Fibroblast of gingiva (primary cell): ENCODE measurements at regions not wholly inside any gene's neighbourhood (a gene's known extent, or its start where the extent isn't known, plus 50 kb on each side); places are given as distances from the start of the nearest gene placed in this dataset.
A peak's percentile ranks its signal among the peaks of the same experiment; 100 is the strongest.
"Not testable (repeated sequence)": the region's sequence is repeated elsewhere in the genome, so short reads cannot be mapped to it uniquely, and the experiment has no call there.

Experiments
- DNase-seq: peaks from one replicate; pipeline ENCODE4 v3.0.0-alpha.2; 2011; ENCODE audit warnings: low read depth

DNA sequence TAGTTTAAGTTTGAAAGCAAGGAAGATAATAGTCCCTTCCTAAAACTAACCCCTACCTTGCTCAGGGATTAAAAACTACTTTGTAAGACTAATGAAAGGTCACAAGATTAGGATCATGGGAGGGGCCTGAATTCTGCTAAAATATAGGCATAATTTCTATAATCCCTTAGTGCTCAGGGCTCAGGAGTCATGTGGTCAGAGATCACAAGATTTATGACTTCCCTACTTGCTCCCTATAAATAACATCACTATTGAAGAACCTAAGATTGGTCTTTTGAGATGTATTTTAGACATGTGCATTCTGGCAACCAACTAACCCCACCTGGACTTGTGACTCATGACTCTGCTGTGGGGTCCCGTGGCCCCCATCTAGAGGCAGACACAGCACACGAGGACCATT lies 81.1 kb downstream of the STMND1 start:
- no peak for DNase-seq

DNA sequence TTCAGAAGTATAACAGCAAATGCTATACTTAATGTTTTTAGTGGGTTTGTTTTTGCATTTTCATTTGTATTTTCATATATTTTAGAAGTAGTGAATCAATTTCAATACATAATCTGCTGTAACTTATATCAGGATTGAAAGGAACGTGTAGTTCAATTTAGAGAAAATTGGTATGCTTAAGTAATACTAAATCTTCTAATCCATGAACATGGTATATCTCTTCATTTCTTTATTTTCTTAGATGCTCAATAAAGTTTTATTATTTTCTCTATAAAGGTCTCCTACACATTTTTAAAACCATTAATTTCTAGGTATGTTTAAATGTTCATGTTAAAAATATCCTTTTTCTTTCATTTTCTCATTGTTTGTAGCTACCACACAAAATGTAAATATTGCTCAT lies 85.1 kb downstream of the STMND1 start:
- no peak for DNase-seq

DNA sequence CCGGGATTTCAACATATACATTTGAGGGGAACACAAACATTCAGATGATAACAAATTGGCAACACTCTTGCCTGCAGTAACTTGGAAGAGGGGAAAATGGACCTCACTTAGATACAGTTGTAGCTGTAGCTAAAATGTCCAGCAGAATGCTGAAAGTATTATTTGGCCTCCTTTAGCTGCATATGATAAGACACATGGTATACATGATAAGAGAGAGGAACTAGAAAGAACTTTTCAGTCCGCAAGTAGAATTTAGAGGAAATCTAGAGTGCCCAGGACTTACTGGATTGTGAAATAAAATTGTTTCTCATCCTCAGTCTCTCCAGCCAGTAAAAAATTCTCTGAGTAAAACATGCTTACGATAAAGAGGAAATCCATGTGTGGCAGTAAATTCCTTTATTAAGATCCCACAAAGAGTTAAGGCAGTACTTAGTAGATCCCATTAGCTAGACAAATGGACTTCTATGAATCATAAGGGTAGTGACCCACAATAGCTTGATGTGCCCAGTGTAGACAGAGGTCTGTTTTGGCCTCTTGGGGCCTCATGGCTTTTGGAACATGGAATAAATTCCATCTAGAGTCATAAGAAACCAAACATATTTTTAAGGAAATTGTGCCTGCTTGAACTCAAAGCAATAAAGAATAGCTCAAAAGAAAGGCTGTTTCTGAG lies 87.9 kb upstream of the RBM24 start:
- DNase-seq, result peak; percentile 13

DNA sequence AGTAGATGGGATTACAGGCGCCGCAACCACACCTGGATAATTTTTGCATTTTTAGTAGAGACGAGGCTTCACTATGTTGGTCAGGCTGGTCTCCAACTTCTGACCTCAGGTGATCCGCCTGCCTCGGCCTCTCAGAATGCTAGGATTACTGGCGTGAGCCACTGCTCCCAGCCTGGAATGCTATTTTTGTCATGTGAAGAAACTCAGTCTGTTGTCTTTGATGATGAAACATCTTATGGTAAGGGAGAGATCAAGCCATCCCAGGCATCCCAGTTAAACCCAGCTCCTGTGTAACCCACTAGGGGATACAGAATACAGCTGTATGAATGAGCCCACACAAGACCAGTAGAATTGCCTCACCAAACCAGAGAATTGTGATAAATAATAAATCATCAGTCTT lies 83.6 kb upstream of the RBM24 start:
- DNase-seq, result no peak

DNA sequence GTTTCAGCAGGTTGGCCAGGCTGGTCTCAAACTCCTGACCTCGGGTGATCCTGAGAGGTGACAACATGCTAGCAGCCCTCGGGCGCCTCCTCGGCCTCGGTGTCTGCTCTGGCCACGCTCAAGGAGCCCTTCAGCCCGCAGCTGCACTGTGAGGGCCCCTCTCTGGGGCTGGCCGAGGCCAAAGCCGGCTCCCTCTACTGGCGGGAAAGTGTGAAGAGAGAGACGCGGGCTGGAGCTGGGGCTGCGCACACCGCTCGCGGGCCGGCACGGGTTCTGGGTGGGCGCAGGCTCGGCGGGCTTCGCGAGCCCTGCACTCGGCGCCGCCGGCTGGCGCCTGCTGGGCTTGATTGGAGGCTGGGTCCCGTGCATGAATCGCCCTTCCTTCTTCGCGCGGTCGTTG lies 80.8 kb upstream of the RBM24 start:
- DNase-seq, result no peak

DNA sequence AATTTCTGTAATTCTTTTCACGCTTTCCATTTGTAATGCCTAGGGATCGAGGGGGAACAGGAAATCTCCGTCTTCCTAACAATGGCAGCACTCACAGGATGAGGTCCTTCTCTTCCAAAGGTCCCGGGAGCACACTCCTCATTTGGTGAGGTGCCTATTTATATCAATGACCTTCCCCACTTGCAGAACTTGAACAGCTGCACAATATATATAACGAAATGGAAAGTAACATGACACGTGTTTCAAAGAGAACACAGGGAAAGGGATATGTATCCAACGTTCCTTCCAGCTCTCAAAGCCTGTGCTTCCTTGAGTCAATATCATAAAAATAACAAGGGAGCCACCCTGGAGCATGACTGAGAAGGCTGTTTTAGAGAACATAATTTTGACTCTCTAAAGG lies 78.6 kb upstream of the RBM24 start:
- no peak for DNase-seq

DNA sequence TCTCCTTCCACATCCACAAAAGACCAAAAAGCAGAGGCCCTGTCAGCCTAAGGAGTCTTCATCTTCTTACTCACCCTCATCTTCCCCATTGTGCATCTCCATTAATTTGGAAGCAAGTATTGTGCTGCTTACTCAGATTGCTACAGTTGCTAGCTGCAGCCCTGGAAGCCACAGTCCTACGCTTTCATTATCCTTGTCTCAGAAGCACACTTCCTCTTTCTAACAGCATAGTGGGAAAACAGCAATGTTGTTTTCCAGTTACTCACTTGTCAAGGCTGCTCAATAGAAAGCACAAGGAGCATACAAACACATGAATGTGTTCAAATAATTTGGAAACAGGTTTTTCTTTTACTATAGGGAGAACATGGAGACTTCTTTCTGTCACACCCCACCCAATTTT lies 76.6 kb upstream of the RBM24 start:
- no peak for DNase-seq

DNA sequence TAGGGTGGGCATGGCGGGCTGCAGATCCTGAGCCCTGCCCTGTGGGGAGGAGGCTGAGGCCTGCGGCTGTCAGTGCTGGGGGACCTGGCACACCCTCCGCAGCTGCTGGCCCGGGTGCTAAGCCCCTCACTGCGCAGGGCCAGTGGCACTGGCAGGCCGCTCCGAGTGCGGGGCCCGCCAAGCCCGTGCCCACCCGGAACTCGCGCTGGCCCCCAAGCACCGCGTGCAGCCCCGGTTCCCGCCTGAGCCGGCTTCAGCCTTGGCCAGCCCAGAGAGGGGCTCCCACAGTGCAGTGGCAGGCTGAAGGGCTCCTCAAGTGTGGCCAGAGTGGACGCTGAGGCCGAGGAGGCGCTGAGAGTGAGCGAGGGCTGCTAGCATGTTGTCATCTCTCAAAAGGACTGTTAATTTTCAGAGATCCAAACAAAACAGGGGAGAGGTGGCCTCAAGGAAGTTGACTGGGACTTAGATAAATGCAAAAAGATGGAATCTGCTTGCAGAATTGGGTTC lies 74.5 kb upstream of the RBM24 start:
- no peak for DNase-seq

DNA sequence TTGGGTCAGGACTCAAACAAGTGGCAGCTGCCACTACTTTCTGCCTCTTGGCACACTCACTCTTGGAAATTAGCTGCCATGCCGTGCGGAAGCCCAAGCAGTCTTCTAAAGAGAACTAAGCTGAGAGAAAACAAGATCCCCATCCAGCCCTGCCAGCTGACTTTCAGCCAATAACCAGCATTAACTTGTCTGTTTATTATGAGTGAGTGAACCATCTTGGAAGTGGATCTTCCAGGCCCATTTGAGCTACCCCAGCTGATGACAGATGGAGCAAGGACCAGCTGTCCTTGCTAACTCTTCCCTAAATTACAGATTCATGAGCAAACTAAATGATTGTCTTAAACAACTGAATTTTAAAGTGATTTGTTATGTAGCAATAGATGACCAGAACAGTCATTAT lies 73.9 kb upstream of the RBM24 start:
- DNase-seq, result no peak

DNA sequence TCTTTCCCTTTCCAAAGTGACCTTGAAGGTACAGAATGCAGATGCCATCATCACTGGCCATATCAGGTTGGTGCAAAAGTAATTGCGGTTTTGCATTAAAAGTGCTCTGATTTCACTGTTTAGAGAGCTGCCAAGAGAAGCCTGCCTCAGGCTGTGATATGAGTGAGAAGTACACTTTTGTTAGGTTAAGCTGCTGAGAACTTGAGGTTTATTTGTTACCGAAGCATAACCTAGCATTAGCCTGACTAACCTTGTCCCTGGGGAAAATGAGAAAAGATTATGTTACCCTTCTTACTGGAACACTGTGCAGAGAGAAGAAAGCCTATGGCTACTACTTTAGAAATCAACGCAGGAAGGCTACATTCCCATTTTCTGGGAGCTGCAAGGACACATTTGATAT lies 70.5 kb upstream of the RBM24 start:
- no peak for DNase-seq

DNA sequence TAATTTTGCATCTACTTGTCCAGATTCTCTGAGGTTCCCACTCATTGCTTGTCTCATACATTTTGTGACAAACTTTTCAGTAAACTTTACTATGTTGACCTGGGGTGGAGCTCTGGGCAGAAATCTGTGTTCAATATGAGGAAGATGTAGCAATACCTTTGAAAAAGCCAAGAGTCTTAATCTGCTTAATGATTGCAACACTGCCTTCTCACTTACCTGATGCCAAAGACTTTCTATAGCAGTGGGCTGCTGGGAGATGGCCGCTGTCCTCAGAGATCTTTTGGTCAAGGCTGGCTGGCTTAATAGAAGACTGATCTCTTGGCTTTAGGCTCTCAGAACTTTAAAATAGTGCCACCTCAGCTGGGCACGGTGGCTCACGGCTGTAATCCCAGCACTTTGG lies 70.1 kb upstream of the RBM24 start:
- DNase-seq, result peak; percentile 49

DNA sequence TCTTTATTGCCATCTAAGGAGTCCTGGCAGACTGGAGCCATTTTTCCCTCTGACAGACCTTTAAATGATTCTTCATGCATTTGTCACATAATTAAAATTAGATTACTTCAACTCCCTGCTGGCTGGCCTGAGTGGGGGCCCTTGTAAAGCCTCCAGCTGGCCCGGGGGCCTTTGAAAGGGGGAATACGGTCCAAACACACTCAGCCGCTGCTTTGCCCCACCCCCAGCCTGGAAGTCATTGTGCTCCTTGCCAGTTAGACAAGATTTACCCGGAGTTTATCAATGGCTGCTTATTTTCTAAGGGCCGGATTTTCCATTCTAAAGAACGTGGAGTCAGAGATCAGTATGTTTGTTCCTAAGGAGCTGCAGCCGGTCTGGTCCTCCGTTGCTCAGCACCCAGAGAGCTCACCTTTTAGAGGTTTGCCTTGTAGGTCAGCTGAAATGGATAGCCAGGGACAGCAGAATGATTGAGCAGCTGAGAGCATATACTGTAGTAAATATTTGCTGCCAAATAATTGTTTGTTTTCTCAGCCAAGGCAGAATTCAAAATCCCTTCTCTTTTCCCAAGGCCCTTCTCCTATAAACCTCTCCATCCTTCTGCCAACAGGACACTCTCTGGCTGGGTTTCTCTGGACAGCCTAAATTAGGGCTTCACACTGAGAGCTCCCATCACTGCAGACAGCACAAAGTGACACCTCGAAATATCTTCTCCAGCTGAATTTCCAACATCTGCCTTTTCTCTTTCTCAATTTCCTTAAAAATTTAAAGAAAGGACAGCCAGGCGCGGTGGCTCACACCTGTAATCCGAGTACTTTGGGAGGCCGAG lies 68.4 kb upstream of the RBM24 start:
- no peak for DNase-seq

DNA sequence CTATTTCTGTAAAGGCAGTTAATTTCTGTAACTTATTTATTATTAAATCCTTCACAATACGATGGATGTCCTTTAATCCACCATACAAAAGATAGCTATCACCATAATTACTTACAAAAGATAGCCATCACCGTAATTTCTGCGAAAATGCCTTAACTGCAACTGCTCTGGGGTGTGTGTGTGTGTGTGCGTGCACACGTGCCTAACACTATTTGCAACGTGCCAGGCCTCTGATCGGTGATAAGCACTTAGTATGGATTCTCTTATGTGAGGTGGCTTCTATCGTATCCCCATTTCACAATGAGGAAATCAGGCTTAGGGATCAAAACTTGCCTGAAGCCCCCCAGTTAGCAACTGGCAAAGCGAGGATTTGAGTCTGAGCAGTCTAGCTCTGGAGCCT lies 67.1 kb upstream of the RBM24 start:
- DNase-seq, result no peak

DNA sequence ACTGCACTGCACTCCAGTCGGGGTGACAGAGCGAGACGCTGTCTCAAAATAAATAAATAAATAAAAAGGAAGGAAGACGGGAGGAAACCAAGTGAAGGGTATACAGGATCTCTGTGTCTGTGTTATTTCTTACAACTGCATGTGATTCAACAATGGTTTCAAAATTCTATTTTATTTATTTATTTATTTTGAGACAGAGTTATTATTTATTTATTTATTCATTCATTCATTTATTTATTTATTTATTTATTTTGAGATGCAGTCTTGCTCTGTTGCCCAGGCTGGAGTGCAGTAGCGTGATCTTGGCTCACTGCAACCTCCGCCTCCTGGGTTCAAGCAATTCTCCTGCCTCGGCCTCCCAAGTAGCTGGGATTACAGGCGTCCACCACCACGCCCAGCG lies 64.2 kb upstream of the RBM24 start:
- not testable (repeated sequence) for DNase-seq

DNA sequence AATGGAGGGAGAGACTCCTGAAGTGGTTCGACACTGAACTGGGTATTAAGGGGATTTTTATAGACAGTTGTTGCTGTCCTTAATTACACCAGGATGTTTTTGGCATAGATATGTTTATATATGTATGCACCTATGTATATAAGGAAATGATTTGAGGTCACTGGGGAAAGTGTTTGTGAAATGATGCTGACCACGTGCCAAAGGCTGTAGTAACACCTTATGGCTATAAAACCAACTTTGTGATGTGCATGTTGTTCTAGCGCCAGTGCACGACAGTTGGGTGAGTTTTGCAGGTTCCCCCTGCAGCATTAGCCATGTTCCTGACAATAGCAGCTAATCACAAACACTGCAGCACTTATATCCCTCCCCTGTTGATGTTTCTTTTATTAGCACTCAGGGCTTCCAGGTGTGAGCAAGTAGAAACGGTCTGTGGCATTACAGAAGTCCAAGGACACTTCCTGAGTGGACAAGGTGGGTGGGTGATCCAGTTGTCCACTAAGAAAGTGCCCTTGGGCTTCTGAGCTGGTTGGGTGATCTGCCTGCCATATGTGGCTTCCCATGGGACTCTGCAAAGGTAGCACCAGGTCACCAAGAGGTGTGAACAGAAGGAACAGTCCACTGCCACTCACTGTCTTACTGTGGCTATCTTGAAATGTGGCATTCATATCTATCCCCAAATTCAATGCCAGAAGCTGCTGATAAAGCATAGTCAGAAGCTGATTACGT lies 63.0 kb upstream of the RBM24 start:
- no peak for DNase-seq

DNA sequence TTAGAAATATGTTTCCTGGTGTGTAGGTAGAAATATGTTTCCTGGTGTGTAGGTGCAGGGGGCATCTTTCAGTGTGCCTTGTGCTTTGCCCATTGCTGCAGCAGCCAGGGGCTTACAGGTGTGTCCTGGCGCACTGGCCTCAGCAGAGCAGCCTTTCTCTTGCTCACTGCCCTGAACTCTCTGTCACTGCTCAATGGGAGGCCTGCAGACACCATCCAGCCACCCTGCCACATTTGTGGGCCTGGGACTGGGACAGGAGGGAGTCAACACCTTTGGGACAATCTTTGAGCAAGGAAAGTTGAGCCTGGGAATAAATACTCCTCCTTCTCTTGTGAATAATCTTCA lies 62.4 kb upstream of the RBM24 start:
- DNase-seq, result no peak

DNA sequence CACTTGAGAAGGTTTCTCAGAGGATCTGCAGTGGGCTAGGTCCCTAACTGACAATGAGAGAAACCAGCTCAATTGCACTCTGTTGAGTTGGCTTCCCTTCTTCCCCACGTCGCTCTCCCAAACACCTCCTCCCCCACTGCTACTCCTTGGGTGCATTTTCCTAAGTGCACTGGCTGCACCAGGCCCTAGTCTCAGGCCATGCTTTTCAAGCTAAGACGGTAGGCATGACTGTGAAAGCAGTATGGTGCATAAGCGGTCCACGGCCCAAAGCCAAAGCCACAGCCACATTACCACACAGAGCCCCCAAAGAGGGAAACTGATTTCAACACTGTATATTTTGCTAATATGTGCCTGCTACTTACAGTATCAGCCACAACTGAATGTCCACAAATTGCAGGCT lies 62.1 kb upstream of the RBM24 start:
- DNase-seq, result no peak

DNA sequence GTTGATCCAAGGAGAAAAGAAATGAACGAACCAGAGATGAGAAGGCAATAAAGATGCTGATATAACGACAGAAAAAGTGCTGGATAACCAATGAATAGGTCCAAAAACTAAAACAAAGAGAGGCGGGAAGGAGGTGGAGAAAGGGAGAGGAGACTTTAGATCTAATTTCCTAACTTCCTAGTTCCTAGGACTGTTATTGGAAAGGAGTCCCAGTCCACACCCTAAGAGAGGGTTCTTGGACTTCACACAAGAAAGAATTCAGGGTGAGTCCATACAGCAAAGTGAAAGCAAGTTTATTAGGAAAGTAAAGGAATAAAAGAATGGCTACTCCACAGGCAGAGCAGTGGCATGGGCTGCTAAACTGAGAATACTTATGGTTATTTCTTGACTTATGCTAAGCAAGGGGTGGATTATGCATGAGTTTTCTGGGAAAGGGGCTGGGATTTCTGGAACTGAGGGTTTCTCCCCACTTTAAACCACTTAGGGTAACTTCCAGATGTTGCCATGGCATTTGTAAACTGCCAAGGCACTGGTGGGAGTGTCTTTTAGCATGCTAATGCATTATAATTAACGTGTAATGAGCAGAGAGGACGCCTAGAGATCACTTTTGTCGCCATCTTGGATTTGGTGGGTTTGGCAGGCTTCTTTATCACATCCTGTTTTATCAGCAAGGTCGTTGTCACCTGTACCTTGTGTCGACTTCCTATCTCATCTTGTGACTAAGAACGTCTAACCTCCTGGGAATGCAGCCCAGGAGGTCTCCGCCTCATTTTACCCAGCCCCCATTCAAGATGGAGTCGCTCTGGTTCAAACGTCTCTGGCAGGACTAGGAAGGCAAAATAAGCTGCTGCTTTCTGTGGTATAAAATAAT lies 60.9 kb upstream of the RBM24 start:
- no peak for DNase-seq

DNA sequence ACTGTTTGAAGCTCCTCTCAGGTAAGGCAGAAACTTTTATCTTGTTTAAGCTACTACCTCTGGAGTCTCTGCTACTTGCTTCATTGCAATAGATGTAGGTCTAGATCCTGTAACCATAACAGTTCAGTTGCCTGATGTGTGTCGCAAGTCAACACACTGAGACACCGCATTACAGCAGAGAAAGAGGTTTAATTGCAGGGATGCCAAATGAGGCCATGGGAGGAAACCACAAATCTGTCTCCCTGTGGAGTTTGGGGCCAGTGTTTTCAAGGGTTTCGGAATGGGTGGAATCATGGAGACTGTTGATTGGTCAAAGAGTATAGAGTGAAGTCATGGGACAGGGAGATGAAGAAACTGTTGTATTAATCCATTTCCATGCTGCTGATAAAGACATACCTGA lies 57.1 kb upstream of the RBM24 start:
- DNase-seq, result peak; percentile 38

DNA sequence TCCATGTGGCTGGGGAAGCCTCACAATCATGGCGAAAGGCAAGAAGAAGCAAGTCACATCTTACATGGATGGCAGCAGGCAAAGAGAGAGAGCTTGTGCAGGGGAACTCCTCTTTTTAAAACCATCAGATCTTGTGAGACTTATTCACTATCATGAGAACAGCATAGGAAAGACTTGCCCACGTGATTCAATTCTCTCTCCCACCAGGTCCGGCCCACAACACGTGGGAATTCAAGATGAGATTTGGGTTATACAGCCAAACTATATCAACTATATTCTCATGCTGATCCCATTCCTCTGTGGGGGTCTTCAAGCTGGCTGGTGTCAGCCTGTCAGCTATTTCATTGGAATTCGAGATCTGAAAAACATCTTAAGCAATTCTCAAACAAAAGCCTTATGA lies 56.7 kb upstream of the RBM24 start:
- not testable (repeated sequence) for DNase-seq

DNA sequence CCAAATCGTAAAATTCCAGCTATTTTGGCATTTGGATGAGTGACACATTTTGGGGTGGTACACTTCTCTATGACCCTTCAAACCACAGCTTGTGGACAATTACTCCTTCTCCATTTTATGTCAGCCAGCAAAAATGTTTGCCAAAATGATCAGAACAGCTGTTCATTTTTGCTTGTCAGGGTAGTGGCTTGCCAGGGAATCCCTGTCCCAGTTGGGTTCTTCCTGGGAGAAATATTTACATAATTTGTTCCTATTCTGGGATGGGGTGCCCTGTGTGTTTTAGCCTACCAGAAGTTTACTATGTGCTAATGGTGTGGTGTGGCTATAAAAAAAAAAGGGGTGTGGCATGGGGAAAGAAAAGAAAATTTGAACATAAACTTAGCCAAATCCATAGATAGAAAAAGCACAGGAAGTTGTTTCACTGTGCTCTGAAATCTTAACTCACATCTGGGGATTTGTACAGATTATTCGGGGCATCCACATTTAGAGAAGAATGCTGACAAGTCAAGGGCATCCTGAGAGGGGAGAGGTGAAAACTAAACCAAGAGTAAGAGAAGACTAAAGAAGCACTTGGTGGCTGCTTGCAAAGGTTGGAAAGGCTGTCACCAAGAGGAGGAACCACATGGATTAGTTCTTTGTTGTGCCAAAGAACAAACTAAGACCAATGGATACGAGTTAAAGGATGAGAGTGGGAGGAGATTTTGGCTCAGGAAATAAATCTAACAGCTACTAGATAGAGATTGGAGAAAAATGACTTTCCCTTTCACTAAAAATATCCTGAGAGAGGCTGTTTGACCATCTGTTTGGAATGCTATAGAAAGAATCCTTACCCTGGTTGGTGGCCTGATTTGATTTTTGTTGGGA lies 55.2 kb upstream of the RBM24 start:
- DNase-seq, result no peak
